ENCODE measurements at regions not wholly inside any gene's neighbourhood (a gene's known extent, or its start where the extent isn't known, plus 50 kb on each side); places are given as distances from the start of the nearest gene placed in this dataset.

GRCh38 chr2:204049635-204050034, 113.1 kb downstream of the ICOS start:
- FAIRE-seq: no peak

GRCh38 chr2:204050681-204051080, 114.1 kb downstream of the ICOS start:
- no peak for FAIRE-seq

- FAIRE-seq: no peak
These were observed 114.9 kb downstream of the ICOS start for GRCh38 chr2:204051476-204051875.

GRCh38 chr2:204051984-204052556, 115.5 kb downstream of the ICOS start:
- FAIRE-seq: no peak

- FAIRE-seq: no peak
These were observed 122.5 kb downstream of the ICOS start for GRCh38 chr2:204059016-204059415.

GRCh38 chr2:204060841-204061240, 124.3 kb downstream of the ICOS start:
- FAIRE-seq: no peak

- no peak for FAIRE-seq
These were observed 124.7 kb downstream of the ICOS start for GRCh38 chr2:204061241-204061640.

GRCh38 chr2:204064119-204064518, 127.6 kb downstream of the ICOS start:
- no peak for FAIRE-seq

GRCh38 chr2:204065566-204065965, 129.0 kb downstream of the ICOS start:
- FAIRE-seq: no peak

GRCh38 chr2:204066051-204066450, 129.5 kb downstream of the ICOS start:
- FAIRE-seq: no peak

- no peak for FAIRE-seq
These were observed 133.2 kb downstream of the ICOS start for GRCh38 chr2:204069804-204070203.

- no peak for FAIRE-seq
These were observed 136.1 kb downstream of the ICOS start for GRCh38 chr2:204072443-204073324.

GRCh38 chr2:204074456-204074855, 137.9 kb downstream of the ICOS start:
- no peak for FAIRE-seq

GRCh38 chr2:204078003-204078698, 141.6 kb downstream of the ICOS start:
- no peak for FAIRE-seq

GRCh38 chr2:204081487-204082425, 145.2 kb downstream of the ICOS start:
- FAIRE-seq: no peak

GRCh38 chr2:204086167-204086566, 149.6 kb downstream of the ICOS start:
- no peak for FAIRE-seq

- no peak for FAIRE-seq
These were observed 152.5 kb downstream of the ICOS start for GRCh38 chr2:204089105-204089504.

- FAIRE-seq: no peak
These were observed 153.0 kb downstream of the ICOS start for GRCh38 chr2:204089574-204089973.

GRCh38 chr2:204090021-204090420, 153.5 kb downstream of the ICOS start:
- no peak for FAIRE-seq

- FAIRE-seq: no peak
These were observed 168.2 kb downstream of the ICOS start for GRCh38 chr2:204104811-204105210.

GRCh38 chr2:204108330-204108751, 171.8 kb downstream of the ICOS start:
- no peak for FAIRE-seq

GRCh38 chr2:204108781-204109295, 172.3 kb downstream of the ICOS start:
- no peak for FAIRE-seq
